ENCODE measurements at regions not wholly inside any gene's neighbourhood (a gene's known extent, or its start where the extent isn't known, plus 50 kb on each side); places are given as distances from the start of the nearest gene placed in this dataset.
"Not testable (repeated sequence)": the region's sequence is repeated elsewhere in the genome, so short reads cannot be mapped to it uniquely, and the experiment has no call there.

GRCh38 chr12:131473741-131474709, 236.9 kb upstream of the SFSWAP start:
- DNase-seq (ENCODE audit: low read depth) = no peak

DNA sequence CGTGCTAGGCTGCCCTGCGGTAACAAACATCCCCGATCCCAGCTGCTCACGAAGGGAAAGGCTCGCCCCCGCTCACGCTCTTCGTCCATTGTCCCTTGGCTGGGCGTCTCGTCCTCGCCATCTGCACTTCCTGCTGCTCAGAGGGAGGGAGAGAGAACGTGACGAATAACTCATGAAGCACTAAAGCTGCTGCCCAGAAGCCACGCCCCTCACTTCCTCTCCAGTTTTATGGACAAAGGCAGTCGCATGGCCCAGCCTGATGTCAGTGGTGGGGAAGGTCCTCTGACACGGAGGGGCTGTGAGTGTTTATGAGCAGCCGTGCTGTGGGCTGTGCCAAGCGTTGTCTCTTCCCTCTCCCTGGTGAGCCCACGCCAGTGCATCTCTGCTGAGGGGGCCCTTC, 235.9 kb upstream of the SFSWAP start:
- DNase-seq (ENCODE audit: low read depth) = not testable (repeated sequence)

DNA sequence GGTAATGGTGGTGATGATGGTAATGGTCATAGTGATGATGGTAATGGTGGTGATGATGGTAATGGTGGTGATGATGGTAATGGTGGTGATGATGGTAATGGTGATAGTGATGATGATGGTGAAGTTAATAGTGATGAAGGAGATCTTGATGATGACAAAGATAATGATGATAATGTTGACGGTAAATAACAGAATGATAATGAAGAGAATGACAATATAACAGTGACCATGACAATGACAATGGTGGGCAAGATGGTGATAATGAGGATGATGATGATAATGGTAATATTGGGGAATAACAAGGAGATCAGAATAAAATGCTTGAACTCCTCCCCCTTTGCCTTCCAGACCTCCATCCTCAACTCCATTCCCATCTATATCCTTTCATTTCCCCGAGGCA, 233.3 kb upstream of the SFSWAP start:
- no peak for DNase-seq (ENCODE audit: low read depth)

DNA sequence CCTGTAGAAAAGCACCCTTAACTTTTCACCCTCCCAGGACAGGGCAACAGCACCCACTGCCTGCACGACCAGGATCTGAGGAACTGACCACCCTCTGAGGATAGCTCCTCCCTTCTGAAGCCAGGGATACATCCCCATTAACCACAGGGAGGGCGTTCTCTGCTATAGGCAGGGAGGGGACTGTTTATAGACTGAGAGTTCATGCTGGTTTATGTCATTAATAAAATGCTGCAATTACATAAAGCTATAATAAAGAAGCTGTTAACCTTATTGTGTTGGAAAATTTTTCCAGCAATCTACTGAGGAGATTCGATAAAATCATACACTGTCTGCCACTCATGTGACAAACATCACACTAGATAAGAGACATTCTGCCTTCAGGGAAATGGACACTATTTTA, 232.4 kb upstream of the SFSWAP start:
- DNase-seq (ENCODE audit: low read depth) = no peak

GRCh38 chr12:131482199-131482598, 228.7 kb upstream of the SFSWAP start:
- no peak for DNase-seq (ENCODE audit: low read depth)

DNA sequence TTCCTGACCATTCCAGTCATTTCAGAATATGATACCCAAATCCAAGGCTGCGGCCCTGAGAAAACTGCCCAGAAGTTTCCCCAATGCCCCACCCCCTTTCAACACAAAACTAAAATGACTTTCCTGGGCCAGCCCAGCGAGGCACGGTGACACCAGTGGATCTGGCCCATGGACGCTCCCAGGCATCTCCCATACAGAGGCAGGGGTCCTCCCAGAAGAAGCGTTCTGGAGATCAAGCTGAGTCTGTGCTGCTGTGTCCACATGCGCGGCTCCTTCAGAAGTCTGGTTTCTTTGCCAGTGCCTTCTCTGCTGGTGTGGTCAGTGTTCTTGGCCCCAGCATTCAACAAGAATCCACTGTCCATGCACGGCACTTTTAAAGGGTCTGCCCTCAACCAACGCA, 228.2 kb upstream of the SFSWAP start:
- no peak for DNase-seq (ENCODE audit: low read depth)

GRCh38 chr12:131486451-131487230, 224.2 kb upstream of the SFSWAP start:
- DNase-seq (ENCODE audit: low read depth) = no peak

DNA sequence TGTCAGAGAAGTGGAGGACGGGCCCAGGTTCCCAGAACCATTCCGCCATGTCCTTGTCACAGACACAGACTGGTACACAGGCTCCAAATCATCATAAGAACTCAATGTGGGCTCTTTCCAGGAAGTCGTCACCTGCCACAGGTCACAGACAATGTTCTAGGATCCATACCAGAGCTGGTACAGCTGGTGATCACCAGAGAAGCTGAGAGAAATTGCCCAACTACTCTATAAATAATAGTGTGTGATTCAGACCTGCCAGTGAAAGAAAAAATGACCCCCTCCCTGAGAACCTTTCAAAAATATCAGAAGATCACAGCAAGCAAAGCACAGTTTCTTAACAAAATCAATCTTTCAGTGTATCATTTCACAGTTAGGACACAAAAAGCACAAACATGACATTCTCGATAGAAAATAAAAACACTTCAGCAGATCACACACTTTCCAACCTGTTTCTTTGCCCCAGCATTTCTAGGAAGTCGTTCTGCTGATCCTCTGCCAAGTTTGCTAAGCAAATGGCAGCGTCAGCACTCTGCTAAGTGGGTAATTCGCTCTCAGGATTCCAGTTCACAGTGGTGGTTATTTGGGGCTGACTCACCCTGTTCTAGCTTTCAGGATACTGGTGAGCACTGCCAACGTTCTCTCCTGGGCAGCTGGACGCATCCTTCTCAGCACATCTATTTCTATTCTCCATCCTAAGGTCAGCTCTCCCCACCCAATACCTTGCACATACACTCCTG, 223.3 kb upstream of the SFSWAP start:
- DNase-seq (ENCODE audit: low read depth) = no peak

DNA sequence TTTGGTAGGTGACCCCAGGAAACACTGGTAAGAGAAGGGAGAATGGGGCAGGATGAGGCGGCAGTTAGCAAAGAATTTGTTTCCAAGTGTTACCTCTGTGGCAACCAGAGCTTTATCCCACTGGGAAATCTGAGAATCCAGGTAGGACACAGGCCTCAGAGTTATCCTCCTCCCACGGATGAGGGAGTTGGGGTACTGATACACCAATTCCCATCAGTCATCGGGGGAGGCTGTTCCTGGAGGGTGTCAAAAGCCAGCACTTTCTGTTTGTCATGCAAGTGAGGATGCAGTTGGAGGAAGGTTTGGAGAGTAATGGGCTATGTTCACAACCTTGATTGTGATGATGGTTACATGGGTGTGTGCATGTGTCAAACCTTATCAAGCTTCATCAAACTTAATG, 221.2 kb upstream of the SFSWAP start:
- DNase-seq (ENCODE audit: low read depth) = no peak

DNA sequence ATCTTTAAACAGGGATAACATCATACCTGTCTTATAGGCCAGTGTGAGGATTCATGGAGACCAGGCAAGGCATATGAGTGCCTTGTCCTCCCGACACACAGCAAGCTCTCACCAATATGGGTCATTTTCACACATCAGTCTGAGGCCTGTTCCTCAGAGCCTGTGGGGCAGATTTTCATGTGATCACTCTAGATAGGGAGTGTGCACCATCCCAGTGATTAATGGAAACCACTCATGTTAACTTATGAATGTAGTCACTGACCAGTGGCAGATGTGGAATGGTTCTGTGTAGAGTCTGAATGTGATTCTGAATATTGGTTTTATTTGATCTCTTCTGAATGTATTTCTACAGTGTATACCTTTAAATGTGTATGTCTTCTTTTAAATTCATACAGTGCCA, 219.7 kb upstream of the SFSWAP start:
- DNase-seq (ENCODE audit: low read depth) = no peak

DNA sequence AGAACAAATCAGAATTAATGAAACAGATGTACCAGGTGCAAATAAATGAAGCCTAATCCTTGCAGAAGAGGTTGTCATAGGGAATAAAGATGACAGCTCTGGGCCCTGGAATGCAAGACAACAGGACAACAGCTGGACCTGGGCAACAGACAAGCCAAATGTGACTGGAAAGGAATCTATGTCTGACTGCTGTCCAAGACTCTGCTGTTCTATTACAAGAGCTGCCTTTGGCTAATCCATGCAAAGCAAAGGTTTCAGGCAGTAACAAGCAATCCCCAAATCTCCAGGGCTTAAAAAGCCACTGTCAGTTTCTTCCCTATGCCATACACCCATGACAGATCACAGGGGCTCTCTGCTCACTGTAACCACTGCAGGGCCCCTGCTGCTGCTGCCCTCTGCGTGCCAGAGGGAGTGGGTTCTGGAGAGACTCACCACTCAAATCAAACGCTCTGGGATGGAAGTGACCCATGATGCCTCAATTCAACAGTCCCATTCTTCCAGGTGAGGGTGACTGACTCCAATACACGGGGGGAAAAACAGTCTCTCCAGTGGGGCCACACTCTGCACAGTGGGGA, 218.9 kb upstream of the SFSWAP start:
- DNase-seq (ENCODE audit: low read depth) = no peak

DNA sequence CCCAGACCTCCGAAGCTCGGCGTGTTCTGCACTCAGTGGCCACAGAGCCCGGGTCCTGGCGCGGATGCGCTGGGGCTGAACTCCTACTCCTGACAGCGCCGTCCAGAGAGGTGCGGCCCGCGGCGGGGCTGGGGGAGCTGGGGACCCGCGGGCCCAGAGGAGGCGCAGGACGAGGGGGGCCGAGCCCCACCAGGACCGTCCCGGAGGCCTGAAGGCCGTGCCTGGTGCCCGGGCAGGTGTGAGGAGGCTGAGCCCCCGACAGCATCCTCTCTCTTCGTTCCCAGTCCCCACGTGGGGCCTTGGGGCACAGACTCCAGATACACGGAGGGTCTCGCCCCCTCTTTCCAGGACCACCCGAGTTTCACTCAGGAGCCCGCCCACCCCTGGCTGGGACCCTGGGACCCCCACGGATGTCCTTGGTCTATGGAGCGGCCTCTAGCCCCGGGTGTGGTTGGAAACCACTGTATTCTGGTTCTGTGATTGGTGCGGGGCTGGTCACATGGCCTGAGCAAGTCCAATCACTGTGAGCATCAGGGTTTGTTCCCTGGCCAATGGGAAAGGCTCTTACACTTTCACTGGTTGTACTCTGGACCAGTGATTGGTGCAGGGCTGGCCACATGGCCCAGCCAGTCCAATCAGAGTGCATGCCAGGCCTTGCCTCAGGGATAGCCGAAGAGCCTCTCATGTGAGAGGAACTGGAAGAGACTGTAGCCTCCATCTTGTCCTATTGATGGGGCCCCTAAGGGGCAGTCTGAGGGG, 217.6 kb upstream of the SFSWAP start:
- DNase-seq (ENCODE audit: low read depth) = no peak

GRCh38 chr12:131494216-131494615, 216.7 kb upstream of the SFSWAP start:
- DNase-seq (ENCODE audit: low read depth) = no peak

DNA sequence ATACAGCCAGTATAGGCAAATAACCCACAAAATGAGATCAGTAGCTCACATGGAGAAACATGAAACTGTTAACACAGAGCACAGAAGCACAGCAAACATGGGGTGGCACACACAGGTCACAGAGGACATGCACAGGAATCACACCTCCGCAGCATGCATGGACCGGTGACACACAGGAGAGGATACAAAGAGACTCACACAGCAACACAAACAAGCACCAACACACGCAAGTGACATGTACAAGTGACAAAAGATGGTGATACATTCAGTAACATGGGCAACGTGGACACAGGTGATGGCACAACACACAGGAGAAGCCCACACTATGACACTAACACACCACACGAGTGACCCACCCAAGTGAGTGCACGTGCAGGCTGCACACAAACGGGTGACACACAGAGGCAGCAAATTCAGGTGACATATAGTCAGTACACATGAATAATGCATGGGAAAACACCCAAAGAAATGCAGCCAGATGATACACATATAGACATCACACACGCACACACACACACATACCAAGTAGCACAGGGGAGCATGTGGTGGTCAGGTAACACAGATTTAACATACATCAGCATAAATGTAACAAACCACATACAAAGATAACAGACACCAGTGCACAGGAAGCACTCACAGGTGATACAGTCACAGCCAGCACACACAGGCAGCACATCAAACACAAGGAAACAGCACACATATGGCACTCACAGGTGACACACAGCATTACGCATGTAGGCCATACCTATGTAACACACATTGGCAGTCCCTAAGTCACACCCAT, 216.0 kb upstream of the SFSWAP start:
- DNase-seq (ENCODE audit: low read depth) = no peak

DNA sequence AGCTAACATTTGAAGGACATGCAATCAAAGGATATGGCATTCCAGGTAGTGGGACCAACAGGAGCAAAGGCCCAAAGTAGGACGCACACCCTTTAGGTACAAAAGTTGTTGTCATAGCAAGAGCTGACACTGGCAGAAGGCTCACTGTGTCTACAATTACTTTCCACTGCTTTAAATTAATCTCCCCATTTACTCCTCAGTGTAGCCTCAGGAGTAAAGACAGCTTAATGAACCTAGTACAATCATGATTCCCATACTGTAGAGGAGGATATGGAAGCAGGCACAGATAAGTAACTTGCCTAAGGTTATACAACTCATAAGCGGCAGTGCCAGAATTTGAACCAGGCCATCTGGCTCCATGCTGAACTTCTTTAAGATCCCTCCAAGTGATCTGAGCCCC, 212.9 kb upstream of the SFSWAP start:
- DNase-seq (ENCODE audit: low read depth) = no peak

DNA sequence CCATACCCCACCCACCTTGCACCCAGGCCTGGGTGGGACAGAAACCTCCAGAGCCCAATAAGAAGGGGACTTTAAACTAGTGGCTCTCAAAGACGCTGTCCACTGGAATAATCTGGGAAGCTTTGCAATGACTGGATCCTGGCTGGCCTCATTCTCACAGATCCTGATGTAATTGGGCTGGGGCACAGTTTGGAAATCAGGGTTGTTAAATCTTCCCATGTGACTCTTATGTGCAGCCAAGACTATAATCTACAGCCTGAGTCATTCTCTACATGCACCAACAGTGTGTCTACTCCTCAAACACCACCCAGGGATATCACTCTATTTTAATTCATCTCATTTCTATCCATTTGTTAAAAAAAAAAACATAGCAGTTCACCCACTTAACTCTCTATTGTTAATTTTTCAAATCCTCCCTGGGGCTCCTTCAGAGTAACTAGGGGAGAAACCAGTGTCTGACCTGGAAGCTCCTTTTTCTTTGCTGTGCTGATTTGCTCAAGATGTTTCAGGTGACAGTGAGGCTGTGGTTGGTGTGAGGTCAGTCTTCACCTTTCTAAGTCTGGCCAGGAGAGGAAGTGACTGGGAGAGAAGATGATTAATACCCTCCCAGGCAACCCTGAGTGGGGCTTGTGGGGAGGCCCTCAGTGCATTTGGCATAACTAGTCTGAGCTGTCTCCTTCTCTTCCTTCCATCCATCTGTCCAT, 211.6 kb upstream of the SFSWAP start:
- no peak for DNase-seq (ENCODE audit: low read depth)

GRCh38 chr12:131499864-131500190, 211.1 kb upstream of the SFSWAP start:
- DNase-seq (ENCODE audit: low read depth) = no peak

- DNase-seq (ENCODE audit: low read depth) = no peak
These were observed 210.3 kb upstream of the SFSWAP start for GRCh38 chr12:131500564-131500963.

DNA sequence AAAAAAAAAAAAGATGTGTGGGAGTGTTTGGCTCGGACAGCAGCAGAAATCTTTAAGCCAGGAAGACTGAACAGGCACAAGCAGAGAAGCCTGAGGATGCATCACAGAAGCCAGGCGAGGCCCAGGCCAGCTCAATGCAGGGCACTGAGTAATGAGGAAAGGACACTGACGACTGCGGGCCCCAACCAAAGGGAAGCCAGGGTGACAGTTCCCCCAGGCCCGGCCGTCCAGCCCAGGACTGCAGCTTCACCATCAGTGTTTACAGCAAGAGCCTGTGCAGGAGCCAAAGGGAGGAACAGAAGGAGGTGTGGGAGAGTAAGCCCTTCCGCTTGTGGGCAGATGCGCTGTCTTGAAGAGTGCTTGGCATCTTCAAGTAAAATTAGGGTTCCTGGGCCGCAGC, 205.3 kb upstream of the SFSWAP start:
- DNase-seq (ENCODE audit: low read depth) = no peak

GRCh38 chr12:131506426-131506825, 204.5 kb upstream of the SFSWAP start:
- DNase-seq (ENCODE audit: low read depth) = no peak
